Gastrocnemius medialis (tissue), 4 donors: ENCODE measurements at regions not wholly inside any gene's neighbourhood (a gene's known extent, or its start where the extent isn't known, plus 50 kb on each side); places are given as distances from the start of the nearest gene placed in this dataset.

Source experiments
- CTCF ChIP-seq, 5 experiments: fragments of 450-650 bp in 3 of 5; fragments of 200-600 bp in 2 of 5; sonication (generic) in 2 of 5; IDR thresholded peaks in 4 of 5; conservative IDR thresholded peaks in 1 of 5; 1 replicate in 4 of 5; 2 replicates in 1 of 5; pipeline ENCODE4 v1.5.1; 2016 to 2019; ENCODE audit warnings: antibody characterized with exemption in 5 of 5, mild to moderate bottlenecking in 3 of 5, moderate library complexity in 3 of 5
- POLR2A ChIP-seq, 2 donors: fragments of 450-650 bp; IDR thresholded peaks; one replicate each; pipeline ENCODE4 v1.6.1; 2017; ENCODE audit warnings: antibody characterized with exemption in 2 of 2, mild to moderate bottlenecking in 2 of 2, moderate library complexity in 2 of 2

DNA sequence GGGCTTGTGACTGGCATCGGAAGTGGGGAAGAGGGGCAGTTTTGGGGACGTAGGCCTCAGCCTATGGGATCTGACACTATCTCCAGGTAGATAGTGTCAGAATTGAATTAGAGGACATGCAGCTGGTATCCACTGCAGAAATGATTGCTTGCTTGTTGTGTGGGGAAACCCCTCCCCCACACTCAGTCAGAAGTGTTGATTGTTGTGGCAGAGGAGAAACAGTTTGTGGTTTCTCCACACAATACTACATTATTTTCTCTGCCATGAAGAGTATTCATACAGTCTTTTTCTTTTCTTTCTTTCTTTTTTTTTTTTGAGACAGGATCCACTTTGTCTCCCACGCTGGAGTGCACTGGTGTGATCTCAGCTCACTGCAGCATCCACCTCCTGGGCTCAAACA lies 113.9 kb downstream of the ARRDC3 start:
- no peak for TF ChIP-seq CTCF (IDR thresholded peaks at IDR 0.05 in 4 of 5, conservative IDR thresholded peaks at IDR 0.05 in 1 of 5)
- no peak for TF ChIP-seq POLR2A (IDR thresholded peaks at IDR 0.05)
